ENCODE measurements at regions not wholly inside any gene's neighbourhood (a gene's known extent, or its start where the extent isn't known, plus 50 kb on each side); places are given as distances from the start of the nearest gene placed in this dataset.

GRCh38 chr21:23218667-23219066, 2220.5 kb downstream of the NCAM2 start:
- TF ChIP-seq, protein P1, sequence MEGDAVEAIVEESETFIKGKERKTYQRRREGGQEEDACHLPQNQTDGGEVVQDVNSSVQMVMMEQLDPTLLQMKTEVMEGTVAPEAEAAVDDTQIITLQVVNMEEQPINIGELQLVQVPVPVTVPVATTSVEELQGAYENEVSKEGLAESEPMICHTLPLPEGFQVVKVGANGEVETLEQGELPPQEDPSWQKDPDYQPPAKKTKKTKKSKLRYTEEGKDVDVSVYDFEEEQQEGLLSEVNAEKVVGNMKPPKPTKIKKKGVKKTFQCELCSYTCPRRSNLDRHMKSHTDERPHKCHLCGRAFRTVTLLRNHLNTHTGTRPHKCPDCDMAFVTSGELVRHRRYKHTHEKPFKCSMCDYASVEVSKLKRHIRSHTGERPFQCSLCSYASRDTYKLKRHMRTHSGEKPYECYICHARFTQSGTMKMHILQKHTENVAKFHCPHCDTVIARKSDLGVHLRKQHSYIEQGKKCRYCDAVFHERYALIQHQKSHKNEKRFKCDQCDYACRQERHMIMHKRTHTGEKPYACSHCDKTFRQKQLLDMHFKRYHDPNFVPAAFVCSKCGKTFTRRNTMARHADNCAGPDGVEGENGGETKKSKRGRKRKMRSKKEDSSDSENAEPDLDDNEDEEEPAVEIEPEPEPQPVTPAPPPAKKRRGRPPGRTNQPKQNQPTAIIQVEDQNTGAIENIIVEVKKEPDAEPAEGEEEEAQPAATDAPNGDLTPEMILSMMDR (IDR thresholded peaks at IDR 0.05) = no peak
- TF ChIP-seq POLR2A (IDR thresholded peaks at IDR 0.05) = no peak

All from lower leg skin (tissue), 3 donors.